ENCODE measurements at regions not wholly inside any gene's neighbourhood (a gene's known extent, or its start where the extent isn't known, plus 50 kb on each side); places are given as distances from the start of the nearest gene placed in this dataset.

GRCh38 chr10:131781791-131782190, 119.0 kb upstream of the PPP2R2D start:
- no peak for DNase-seq

GRCh38 chr10:131784363-131785120, 116.3 kb upstream of the PPP2R2D start:
- DNase-seq: no peak

DNA sequence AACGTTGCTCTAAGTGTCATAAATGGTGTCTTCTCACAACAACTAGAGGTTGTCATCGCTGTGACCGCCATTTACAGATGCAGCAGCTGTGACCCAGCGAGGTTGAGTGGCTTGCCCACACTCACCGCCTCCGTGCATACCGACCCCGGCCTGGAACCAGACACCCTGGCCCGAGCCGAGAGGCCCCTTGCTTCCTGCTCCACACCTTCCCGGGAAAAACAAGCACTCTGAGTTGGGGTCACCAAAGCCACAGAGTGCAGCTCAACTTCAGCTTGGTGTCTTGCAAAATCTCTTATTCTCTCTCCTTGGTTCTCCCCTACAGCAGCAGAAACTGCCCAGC, 115.7 kb upstream of the PPP2R2D start:
- DNase-seq: no peak

DNA sequence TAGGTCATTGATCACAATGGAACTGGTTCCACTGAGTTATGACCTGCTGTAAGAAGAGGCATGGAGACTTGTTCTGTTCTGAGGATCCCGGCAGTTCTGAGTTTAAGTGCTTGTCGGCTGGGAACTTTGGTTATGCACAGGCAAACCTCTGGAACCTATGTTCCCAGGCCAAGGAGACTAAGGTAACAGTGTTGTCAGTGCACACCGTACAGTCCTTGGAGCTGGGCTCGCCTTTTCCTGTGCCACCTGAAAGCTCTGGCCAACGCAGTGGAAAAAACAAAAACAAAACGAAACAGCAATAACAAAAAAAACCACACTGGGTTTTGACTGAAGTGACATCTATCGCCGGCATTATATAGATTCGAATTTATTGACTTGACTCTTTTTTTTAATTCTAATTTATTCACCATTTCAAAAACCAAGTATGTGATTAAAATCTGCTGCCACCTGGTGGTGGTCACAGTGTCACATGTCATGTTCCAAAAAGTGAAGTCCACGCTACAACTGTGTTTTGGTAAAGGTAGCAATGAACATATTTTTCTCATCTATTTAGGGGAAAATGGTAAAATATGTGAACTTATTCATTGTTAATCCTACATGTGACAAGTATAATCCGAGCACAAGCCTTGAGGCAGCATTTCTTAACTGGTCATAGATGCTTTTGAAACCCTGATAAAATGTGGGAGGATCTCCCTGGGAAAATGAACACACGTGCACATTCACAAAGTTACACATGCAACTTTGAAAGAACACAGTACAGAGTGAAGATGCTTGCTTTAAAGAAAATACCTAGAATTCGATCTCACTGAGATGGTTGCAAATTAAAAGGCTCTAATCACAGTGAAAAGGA, 113.8 kb upstream of the PPP2R2D start:
- DNase-seq: no peak

GRCh38 chr10:131787961-131788360, 112.8 kb upstream of the PPP2R2D start:
- DNase-seq: no peak

DNA sequence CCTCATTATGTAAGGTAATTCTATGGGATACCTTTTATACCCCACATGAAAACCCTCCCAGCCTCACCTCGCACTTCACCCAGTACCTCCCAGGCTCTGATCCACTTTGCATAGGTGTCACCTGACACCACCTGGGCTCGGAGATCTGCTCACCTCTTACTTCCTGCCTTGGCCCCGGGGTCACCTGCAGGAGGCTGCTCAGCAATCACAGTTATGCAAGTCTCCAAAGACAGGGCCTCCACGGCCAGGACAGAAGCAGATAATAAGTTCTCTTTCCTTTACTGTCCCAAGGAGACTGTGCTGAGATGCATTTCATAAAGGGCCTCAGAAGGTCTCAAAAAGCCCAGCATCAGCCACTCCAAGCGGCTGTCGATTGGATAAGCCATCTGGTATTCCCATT, 112.4 kb upstream of the PPP2R2D start:
- DNase-seq: peak; percentile 73

GRCh38 chr10:131789516-131789915, 111.3 kb upstream of the PPP2R2D start:
- DNase-seq: no peak

DNA sequence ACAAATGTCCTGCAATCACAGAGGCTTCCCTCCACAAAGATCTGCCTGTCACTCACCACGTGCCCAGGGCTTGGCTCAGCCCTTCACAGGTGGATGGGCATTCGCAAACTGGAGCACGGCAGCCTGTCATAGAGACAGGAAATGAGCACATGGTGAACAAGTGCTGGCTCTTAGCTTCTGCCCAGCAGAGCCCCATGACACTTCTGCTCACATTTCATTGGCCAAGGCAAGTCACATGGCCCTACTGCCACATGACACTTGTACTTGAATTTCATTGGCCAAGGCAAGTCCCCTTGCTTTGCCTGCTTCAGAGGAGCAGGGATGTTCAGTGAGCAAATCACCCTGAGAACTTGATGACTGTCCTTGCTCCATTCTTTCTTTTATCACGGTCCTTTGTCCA, 110.8 kb upstream of the PPP2R2D start:
- DNase-seq: no peak

DNA sequence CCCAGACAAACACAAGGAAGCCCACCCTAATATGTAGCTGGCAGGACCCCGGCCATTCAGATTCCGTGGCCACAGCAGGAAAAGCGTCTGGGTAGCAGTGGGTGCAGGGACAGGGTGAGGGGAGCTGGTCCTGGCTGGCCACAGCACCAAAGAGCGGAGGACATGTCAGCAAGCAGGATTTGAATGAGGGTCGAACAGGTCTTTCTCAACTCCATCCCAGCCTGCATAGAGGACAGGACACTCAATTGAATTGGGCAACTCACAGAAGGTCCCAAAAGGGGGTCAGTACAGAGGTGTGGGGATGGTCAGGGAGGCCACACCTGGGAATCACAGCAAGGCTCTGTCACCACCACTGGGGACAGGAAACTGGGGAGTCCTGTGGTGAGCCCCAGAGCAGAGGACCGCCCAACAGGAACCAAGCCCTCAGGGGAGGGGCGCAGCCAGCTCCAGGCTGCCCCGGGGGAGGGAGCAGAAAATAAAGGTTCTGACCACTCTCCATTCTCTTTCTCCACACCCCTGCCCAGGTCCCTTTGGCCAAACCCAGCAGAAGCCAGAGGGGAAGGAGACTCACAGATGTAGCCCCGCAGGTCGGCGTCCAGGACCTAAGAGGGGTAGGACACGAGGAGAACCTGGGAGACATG, 108.7 kb upstream of the PPP2R2D start:
- DNase-seq: no peak

DNA sequence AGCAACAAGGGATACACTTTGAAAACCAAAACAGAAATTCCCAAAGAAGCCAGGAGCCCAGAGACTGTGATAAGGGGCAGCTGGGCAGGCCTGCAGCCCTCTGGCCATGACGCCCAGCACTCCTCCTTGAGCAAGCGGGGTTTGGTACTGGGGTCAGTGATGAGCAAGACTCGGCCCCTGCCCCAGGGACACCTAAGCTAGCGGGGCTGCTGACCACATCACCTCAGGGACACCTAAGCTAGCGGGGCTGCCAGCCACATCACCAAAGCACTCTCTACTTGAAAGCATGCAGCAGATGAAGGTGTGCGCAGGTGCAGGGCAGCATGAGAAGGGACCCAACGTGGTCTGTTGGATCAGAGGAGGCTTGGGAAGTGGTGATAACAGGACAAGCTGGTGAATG, 108.0 kb upstream of the PPP2R2D start:
- DNase-seq: no peak

- DNase-seq: no peak
Measured at GRCh38 chr10:131795761-131796160, 105.0 kb upstream of the PPP2R2D start.

GRCh38 chr10:131797626-131798025, 103.2 kb upstream of the PPP2R2D start:
- no peak for DNase-seq

DNA sequence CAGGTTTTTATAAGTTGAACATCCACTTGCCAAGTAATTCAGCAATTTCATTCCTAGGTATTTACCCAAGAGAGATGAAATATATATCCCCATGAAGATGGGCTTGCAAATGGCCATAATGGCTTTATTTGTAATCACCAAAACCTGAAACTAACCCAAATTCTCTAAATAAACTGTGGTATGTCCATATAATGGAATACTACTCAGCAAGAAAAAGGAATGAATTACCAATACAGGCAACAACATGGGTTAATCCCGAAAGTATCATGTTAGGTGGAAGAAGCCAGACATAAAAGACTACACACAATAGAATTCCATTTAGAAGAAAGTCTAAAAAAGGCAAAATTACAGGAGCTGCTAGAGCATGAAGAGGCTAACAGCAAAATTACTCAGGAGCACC, 101.4 kb upstream of the PPP2R2D start:
- DNase-seq: no peak

- no peak for DNase-seq
Measured at GRCh38 chr10:131802156-131802915, 98.5 kb upstream of the PPP2R2D start.

DNA sequence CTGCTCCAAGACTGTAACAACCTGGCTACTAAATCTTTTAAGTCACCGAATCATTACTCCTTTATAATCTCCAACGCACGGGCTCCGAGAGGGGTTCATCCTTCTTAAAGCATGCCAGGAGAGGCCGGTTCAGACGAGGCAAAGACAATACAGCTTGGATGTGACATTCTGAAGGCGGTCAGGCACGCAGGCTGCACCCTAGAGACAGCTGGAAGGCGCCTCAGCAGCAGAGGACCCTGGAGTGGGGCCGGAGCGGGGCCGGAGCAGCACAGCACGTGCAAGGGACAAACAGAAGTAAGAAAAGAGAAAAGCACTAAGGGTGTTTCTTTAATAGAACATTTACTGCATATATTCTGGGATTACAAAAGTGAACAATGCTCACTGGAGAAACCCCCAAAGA, 97.8 kb upstream of the PPP2R2D start:
- DNase-seq: no peak

DNA sequence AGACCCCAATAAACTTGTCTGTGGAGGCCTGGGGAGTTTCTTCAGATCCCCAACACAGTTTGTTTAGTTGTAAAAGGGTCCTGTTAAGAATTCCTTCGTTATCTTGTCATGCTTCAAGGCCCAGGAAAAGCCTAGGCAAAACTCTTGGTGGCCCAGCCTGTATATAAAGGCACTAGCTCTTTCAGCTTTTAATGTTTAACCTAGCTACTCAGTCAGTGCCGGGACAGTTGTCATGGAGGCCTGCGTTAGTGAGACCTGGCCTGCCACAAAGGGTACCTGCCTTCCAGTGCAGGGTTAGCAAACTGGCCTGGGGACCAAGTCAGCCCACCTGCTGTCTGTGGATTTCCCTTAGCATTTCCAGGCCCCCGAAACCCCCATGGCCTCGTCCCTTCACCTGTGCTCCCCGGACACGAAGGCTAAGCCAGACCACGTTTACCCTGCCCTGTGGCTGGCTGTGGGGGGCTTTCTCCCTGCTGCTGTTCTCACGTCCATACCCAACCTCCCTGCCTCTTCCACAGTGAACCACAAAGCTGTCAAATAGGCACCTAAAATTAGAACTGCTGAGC, 96.9 kb upstream of the PPP2R2D start:
- DNase-seq: no peak

- no peak for DNase-seq
Measured at GRCh38 chr10:131804551-131805295, 96.1 kb upstream of the PPP2R2D start.

GRCh38 chr10:131805696-131806095, 95.1 kb upstream of the PPP2R2D start:
- no peak for DNase-seq

GRCh38 chr10:131806146-131806545, 94.7 kb upstream of the PPP2R2D start:
- DNase-seq: no peak

- DNase-seq: no peak
Measured at GRCh38 chr10:131806646-131807317, 94.0 kb upstream of the PPP2R2D start.

GRCh38 chr10:131808370-131808930, 92.4 kb upstream of the PPP2R2D start:
- no peak for DNase-seq

Measured in NCI-H510A (cell line).